GM12891 (cell line): ENCODE measurements at regions not wholly inside any gene's neighbourhood (a gene's known extent, or its start where the extent isn't known, plus 50 kb on each side); places are given as distances from the start of the nearest gene placed in this dataset.

ENCODE experiments used
- POLR2A ChIP-seq: IDR thresholded peaks from 2 replicates; pipeline ENCODE4 v1.6.1; 2011; ENCODE audit warnings: low read depth, low read length, control low read depth
- SPI1 ChIP-seq: IDR thresholded peaks from 2 replicates; pipeline ENCODE4 v1.6.1; 2011; ENCODE audit warnings: low read depth, low read length, control low read depth
- TAF1 ChIP-seq: IDR thresholded peaks from 2 replicates; pipeline ENCODE4 v1.6.1; 2011; ENCODE audit warnings: low read depth, low read length, control low read depth

GRCh38 chr12:103109861-103110260 is 152.4 kb downstream of the ASCL1 start:
- TF ChIP-seq POLR2A: no peak
- TF ChIP-seq TAF1: no peak
- TF ChIP-seq SPI1: no peak
